Smooth muscle cell (in vitro differentiated cells): ENCODE measurements at regions not wholly inside any gene's neighbourhood (a gene's known extent, or its start where the extent isn't known, plus 50 kb on each side); places are given as distances from the start of the nearest gene placed in this dataset.

ENCODE experiments used
- DNase-seq: peaks from one replicate; lab custom pipeline; 2025; ENCODE audit not compliant: unreplicated experiment; lab: John Stamatoyannopoulos, UW
- H2AFZ ChIP-seq: fragments of 200-600 bp; sonication (generic); 2 replicates; pipeline ENCODE4 v1.6.0; 2016; ENCODE audit warnings: antibody characterized with exemption, low read depth, mild to moderate bottlenecking
- H3F3A ChIP-seq: fragments of 200-600 bp; sonication (generic); 2 replicates; pipeline ENCODE4 v1.6.0; 2017; ENCODE audit warnings: antibody characterized with exemption, low read depth
- H3K27ac ChIP-seq: fragments of 200-600 bp; sonication (generic); 2 replicates; pipeline ENCODE4 v1.5.1; 2016; ENCODE audit warnings: low read depth, mild to moderate bottlenecking
- H3K27me3 ChIP-seq: fragments of 200-600 bp; sonication (generic); 2 replicates; pipeline ENCODE4 v1.6.1; 2016; ENCODE audit warnings: low read depth, mild to moderate bottlenecking
- H3K36me3 ChIP-seq: fragments of 200-600 bp; sonication (generic); 2 replicates; pipeline ENCODE4 v1.5.1; 2016; ENCODE audit warnings: low read depth
- H3K4me1 ChIP-seq: fragments of 200-600 bp; sonication (generic); 2 replicates; pipeline ENCODE4 v1.5.1; 2016; ENCODE audit warnings: low read depth
- H3K4me2 ChIP-seq: fragments of 200-600 bp; sonication (generic); 2 replicates; pipeline ENCODE4 v1.6.0; 2016; ENCODE audit warnings: mild to moderate bottlenecking
- H3K4me3 ChIP-seq: fragments of 200-600 bp; sonication (generic); 2 replicates; pipeline ENCODE4 v1.5.1; 2016; ENCODE audit warnings: mild to moderate bottlenecking
- H3K79me2 ChIP-seq: fragments of 200-600 bp; sonication (generic); 2 replicates; pipeline ENCODE4 v1.6.0; 2016; ENCODE audit warnings: low read depth, mild to moderate bottlenecking
- H3K9ac ChIP-seq: fragments of 200-600 bp; sonication (generic); 2 replicates; pipeline ENCODE4 v1.6.0; 2016; ENCODE audit warnings: low read depth
- H3K9me3 ChIP-seq: fragments of 200-600 bp; sonication (generic); replicated peaks from 2 replicates; pipeline ENCODE4 v1.5.1; 2016; ENCODE audit warnings: low read depth
- H4K20me1 ChIP-seq: fragments of 200-600 bp; sonication (generic); 2 replicates; pipeline ENCODE4 v1.6.0; 2016; ENCODE audit warnings: low read depth
- CTCF ChIP-seq: fragments of 200-600 bp; sonication (generic); IDR thresholded peaks from 2 replicates; pipeline ENCODE4 v1.5.1; 2017; ENCODE audit warnings: borderline replicate concordance, mild to moderate bottlenecking, antibody characterized with exemption; ENCODE audit not compliant: insufficient read depth, poor library complexity, severe bottlenecking
- WGBS: methylation state at CpG from one replicate; pipeline ENCODE4 v1.1.7; 2016; ENCODE audit warnings: low lambda C conversion rate; 5-methylcytosine and 5-hydroxymethylcytosine counted together

DNA sequence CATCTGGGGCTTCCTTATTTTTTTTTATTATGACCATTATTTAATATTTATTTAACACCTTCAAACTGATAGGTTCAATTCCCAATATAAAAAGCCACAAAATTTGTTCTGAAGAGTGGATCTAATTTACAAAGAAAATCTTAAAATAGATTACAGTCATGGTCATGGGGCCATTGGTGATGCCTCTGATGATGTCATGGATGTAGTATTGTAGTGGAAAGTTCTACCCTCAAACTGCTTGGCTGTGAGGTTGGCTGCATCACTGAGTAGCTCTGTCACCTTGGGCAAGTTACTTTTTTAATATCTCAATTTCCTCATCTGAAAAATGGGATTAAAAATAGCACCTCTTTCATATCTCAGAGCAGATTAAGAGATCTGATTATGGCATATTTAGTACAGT, 128.5 kb downstream of the DKK1 start:
- Histone ChIP-seq H3K36me3 (no peaks in the 10 kb centered on the region), H3K9me3 (no peaks in the 10 kb centered on the region), H4K20me1 (no peaks in the 10 kb centered on the region), H3K9ac (peak overlapping the region; percentile 72), H3F3A (no peaks in the 10 kb centered on the region), H2AFZ (no peak overlapping the region), H3K27ac (peak overlapping the region; percentile 96), H3K4me2 (peak overlapping the region; percentile 62), H3K27me3 (no peaks in the 10 kb centered on the region), H3K4me1 (peaks cover 17% of the 10 kb centered on the region), H3K4me3 (no peak overlapping the region), H3K79me2 (no peaks in the 10 kb centered on the region)
- no peak for TF ChIP-seq CTCF
- no peak for DNase-seq

DNA sequence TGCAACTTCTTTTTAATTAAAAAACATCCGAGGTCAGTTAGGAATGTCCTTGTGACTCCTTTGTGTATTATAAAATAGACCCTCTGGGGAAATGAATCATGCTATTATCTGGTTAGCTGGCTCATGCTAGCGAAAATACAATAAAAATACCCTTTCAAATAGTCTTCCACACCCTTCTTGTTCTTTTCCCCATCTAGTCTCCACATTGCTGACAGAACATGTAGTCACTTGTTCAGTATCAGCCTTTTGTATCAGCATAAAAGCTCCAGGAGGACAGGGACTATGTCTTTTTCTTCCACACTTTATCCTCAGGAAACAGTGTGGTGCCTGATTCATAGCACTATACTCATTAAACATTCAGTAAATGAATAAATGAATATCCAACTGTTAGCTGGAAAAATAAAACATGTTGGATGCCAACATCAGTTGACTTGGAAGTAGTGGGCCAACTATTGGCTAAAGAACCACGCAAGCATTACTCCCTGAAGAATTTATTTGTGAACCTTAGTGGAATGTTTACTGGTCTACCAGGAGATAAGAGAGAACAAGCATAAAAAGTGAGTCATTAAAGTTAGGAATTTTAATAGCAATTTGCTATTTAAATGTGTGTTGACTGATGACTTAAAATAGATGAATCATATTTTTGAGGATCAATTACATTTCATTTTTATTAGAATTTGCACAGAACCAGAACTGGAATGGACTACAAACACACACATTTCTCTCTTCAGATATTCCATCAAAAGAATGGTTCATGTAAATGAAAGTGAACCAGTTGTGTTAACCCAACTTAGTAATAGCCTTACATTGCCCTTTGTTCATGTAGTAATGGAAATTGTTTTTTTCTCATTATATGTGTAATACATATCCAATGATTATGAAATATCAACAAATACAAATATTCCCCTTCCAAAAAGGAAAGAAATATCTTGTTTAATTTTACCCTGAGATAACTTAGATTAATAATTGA, 129.6 kb downstream of the DKK1 start:
- Histone ChIP-seq H3K27ac (peak overlapping the region; percentile 96), H3K4me2 (peak overlapping the region; percentile 62), H3K27me3 (no peaks in the 10 kb centered on the region), H3K9me3 (no peaks in the 10 kb centered on the region), H2AFZ (peak overlapping the region; percentile 23), H3K4me1 (peaks cover 17% of the 10 kb centered on the region), H3K4me3 (no peak overlapping the region), H3K9ac (peak overlapping the region; percentile 72), H3K36me3 (no peaks in the 10 kb centered on the region), H3K79me2 (no peaks in the 10 kb centered on the region), H3F3A (no peaks in the 10 kb centered on the region), H4K20me1 (no peaks in the 10 kb centered on the region)
- no peak for DNase-seq
- TF ChIP-seq CTCF, result no peak
- 13% methylated on average over 3 of the region's 3 CpGs for WGBS

DNA sequence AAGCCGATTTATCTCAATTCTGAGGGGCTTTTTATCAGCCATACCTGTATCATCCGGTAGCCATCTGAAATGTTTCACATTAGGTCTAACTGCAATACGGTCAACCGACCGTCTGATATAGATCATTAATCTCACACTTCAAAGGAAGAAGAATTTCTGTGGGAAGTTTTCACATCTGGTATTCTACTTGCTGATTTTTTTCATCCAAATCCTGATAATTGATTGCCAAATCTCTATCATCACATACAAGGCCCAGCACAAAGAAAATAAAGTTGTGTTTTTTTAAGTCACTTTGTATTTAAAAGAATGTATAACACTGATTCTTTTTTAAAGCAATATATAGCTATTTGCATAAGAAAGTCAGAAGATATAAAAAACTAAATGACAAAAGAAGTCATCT, 132.3 kb downstream of the DKK1 start:
- no peak overlapping the region for H3K4me3 ChIP-seq
- no peaks in the 10 kb centered on the region for H3K36me3 ChIP-seq
- peaks cover 18% of the 10 kb centered on the region for H3K4me1 ChIP-seq
- WGBS, result 81% methylated on average over 5 of the region's 5 CpGs
- no peak overlapping the region for H3K9ac ChIP-seq
- H3K9me3 ChIP-seq, result no peaks in the 10 kb centered on the region
- H3K27ac ChIP-seq, result no peak overlapping the region
- H4K20me1 ChIP-seq, result no peaks in the 10 kb centered on the region
- no peaks in the 10 kb centered on the region for H3F3A ChIP-seq
- no peak for DNase-seq
- no peak for TF ChIP-seq CTCF
- no peaks in the 10 kb centered on the region for H3K79me2 ChIP-seq
- no peaks in the 10 kb centered on the region for H3K27me3 ChIP-seq
- no peak overlapping the region for H2AFZ ChIP-seq
- no peak overlapping the region for H3K4me2 ChIP-seq

DNA sequence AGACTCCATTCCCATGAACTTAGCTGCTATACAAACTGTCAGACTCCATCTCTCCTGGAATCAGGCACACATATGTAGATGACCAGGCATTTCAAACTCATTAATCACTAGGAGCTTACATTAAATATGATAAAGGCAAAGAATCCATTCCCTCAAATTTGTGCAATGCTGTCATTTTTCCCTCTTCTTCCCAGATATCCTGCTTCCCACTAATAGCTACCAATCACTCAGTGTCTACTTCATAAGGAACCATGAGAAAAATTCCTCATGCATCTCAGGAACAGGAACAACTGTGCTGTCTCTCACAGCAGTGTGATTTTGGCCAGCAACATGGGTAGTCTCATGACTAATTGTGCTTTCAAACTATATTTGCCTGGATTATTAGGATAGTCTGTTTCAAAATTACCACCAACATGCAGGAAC, 133.9 kb downstream of the DKK1 start:
- no peaks in the 10 kb centered on the region for H3K27me3 ChIP-seq
- H3K9ac ChIP-seq, result no peak overlapping the region
- H3K4me2 ChIP-seq, result no peak overlapping the region
- no peaks in the 10 kb centered on the region for H3K36me3 ChIP-seq
- no peak overlapping the region for H2AFZ ChIP-seq
- no peak overlapping the region for H3K4me3 ChIP-seq
- TF ChIP-seq CTCF, result no peak
- no peaks in the 10 kb centered on the region for H3K79me2 ChIP-seq
- H3F3A ChIP-seq, result no peaks in the 10 kb centered on the region
- peaks cover 31% of the 10 kb centered on the region for H3K4me1 ChIP-seq
- no peak overlapping the region for H3K27ac ChIP-seq
- H4K20me1 ChIP-seq, result no peaks in the 10 kb centered on the region
- no peak for DNase-seq
- no peaks in the 10 kb centered on the region for H3K9me3 ChIP-seq
